ENCODE measurements at regions not wholly inside any gene's neighbourhood (a gene's known extent, or its start where the extent isn't known, plus 50 kb on each side); places are given as distances from the start of the nearest gene placed in this dataset.

DNA sequence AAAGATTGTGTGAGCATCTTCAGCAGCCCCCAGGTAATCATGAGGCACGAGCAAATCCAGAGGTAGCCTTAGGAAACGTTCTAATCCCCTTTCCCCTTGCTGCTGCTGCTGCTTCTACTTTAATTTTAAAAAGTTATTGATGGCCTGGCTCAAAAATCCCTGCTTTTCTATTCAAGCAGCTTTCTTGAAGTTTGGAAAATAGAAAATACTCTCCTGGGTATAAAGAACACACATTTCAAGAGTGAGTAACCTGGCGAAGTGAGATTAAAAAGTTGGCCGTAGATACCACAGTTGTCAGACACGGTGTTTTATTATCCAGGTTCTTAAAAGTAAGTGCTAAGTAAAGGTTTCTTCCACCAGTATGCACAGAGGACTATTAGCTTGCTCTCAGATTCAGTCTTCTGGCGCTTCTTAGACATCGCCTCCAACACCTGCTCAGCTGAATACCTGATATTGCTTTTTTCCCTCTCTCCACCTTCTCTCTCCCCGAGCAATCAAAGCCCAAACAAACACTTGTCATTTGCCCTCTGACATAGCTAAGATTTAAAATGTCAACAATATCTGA is 150.7 kb downstream of the EDN3 start:
- TF ChIP-seq EZH2 (IDR thresholded peaks at IDR 0.05; ENCODE audit: borderline replicate concordance, low read depth, low read length, severe bottlenecking) = no peak
- TF ChIP-seq, protein P1, sequence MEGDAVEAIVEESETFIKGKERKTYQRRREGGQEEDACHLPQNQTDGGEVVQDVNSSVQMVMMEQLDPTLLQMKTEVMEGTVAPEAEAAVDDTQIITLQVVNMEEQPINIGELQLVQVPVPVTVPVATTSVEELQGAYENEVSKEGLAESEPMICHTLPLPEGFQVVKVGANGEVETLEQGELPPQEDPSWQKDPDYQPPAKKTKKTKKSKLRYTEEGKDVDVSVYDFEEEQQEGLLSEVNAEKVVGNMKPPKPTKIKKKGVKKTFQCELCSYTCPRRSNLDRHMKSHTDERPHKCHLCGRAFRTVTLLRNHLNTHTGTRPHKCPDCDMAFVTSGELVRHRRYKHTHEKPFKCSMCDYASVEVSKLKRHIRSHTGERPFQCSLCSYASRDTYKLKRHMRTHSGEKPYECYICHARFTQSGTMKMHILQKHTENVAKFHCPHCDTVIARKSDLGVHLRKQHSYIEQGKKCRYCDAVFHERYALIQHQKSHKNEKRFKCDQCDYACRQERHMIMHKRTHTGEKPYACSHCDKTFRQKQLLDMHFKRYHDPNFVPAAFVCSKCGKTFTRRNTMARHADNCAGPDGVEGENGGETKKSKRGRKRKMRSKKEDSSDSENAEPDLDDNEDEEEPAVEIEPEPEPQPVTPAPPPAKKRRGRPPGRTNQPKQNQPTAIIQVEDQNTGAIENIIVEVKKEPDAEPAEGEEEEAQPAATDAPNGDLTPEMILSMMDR (IDR thresholded peaks at IDR 0.05; ENCODE audit: extremely low read depth in 1 of 2, insufficient read depth in 1 of 2, low read depth in 1 of 2, low read length in 2 of 2) = no peak

Data from endothelial cell of umbilical vein (primary cell).